22Rv1 (cell line): ENCODE measurements at regions not wholly inside any gene's neighbourhood (a gene's known extent, or its start where the extent isn't known, plus 50 kb on each side); places are given as distances from the start of the nearest gene placed in this dataset.

ENCODE experiments used
- CTCF ChIP-seq: fragments of 450-650 bp; IDR thresholded peaks from 2 replicates; pipeline ENCODE4 v1.5.1; 2017; ENCODE audit warnings: mild to moderate bottlenecking
- ZFX ChIP-seq: fragments of 450-650 bp; IDR thresholded peaks from 2 replicates; pipeline ENCODE4 v1.6.1; 2017; ENCODE audit warnings: antibody characterized with exemption, borderline replicate concordance

- no peak for TF ChIP-seq CTCF
- TF ChIP-seq ZFX: no peak
Observed at GRCh38 chrX:121863976-121864375, 816.6 kb downstream of the GLUD2 start.
